MM.1S (cell line): ENCODE measurements at regions not wholly inside any gene's neighbourhood (a gene's known extent, or its start where the extent isn't known, plus 50 kb on each side); places are given as distances from the start of the nearest gene placed in this dataset.

Experiments
- EZH2 ChIP-seq: fragments of 300-600 bp; sonication (generic); optimal IDR thresholded peaks from 2 replicates; pipeline ENCODE3; 2017; ENCODE audit warnings: low read depth, mild to moderate bottlenecking, antibody characterized with exemption, low read length, mixed read lengths
- TF ChIP-seq, protein P1 (sequence below): fragments of 300-600 bp; sonication (generic); IDR thresholded peaks from 2 replicates; pipeline ENCODE4 v1.5.1; 2016; ENCODE audit warnings: antibody characterized with exemption, low read length, mixed read lengths

DNA sequence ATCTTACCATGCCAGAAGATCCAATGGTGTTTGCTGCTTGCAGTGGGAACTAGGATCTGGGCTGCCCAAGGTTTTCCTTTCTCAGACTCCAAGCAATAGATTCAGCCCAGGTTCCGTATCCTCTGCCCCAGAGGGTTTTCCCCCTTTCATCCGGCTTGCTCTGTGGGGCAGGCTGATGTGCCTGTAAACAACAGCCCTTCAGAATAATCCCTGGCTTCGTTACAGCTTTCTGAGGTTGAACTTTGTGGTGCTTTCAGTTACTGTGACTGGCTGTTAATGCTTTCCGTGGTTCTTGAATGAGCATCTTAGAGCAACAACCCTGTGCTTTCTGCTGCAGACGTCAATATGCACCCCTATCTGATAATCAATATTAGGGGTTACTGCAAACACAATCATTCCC lies 400.4 kb downstream of the BTBD3 start:
- TF ChIP-seq, protein P1, sequence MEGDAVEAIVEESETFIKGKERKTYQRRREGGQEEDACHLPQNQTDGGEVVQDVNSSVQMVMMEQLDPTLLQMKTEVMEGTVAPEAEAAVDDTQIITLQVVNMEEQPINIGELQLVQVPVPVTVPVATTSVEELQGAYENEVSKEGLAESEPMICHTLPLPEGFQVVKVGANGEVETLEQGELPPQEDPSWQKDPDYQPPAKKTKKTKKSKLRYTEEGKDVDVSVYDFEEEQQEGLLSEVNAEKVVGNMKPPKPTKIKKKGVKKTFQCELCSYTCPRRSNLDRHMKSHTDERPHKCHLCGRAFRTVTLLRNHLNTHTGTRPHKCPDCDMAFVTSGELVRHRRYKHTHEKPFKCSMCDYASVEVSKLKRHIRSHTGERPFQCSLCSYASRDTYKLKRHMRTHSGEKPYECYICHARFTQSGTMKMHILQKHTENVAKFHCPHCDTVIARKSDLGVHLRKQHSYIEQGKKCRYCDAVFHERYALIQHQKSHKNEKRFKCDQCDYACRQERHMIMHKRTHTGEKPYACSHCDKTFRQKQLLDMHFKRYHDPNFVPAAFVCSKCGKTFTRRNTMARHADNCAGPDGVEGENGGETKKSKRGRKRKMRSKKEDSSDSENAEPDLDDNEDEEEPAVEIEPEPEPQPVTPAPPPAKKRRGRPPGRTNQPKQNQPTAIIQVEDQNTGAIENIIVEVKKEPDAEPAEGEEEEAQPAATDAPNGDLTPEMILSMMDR: no peak
- no peak for TF ChIP-seq EZH2
